K562 (cell line): ENCODE measurements at regions not wholly inside any gene's neighbourhood (a gene's known extent, or its start where the extent isn't known, plus 50 kb on each side); places are given as distances from the start of the nearest gene placed in this dataset.

ENCODE experiments used
- AFF4 ChIP-seq: sonication (generic); formaldehyde crosslinking; IDR thresholded peaks from 2 replicates; pipeline ENCODE4 v1.8.0; 2023; ENCODE audit warnings: mild to moderate bottlenecking, missing genetic modification reagents
- CREB3 ChIP-seq: fragments of 450-650 bp; conservative IDR thresholded peaks from 2 replicates; pipeline ENCODE4 v1.6.1; 2016; ENCODE audit warnings: missing genetic modification characterization, low read depth, mild to moderate bottlenecking, missing compliant biosample characterization, moderate library complexity
- ID3 ChIP-seq, 2 experiments: fragments of 250-450 bp in 1 of 2; fragments of 450-650 bp in 1 of 2; sonication (Bioruptor Pico) in 1 of 2; IDR thresholded peaks; 2 replicates each; pipeline versions ENCODE4 v1.6.1 to v1.8.0; 2016 to 2021; ENCODE audit warnings: mild to moderate bottlenecking in 2 of 2, moderate library complexity in 2 of 2, missing compliant biosample characterization in 1 of 2, missing genetic modification characterization in 1 of 2
- MLX ChIP-seq, 2 experiments: fragments of 450-650 bp in 1 of 2; sonication (generic) in 1 of 2; formaldehyde crosslinking; conservative IDR thresholded peaks; 2 replicates each; pipeline versions ENCODE4 v1.4.0 to v1.8.1; 2020 to 2022; ENCODE audit warnings: mild to moderate bottlenecking in 1 of 2, missing genetic modification reagents in 1 of 2
- REST ChIP-seq, 2 experiments: fragments of 450-650 bp; formaldehyde crosslinking in 1 of 2; IDR thresholded peaks; 2 replicates each; pipeline versions ENCODE4 v1.4.0 to v1.6.1; 2014 to 2020; ENCODE audit warnings: mild to moderate bottlenecking in 2 of 2, borderline replicate concordance in 1 of 2, low read depth in 1 of 2
- SFPQ ChIP-seq: fragments of 200-400 bp; formaldehyde crosslinking; IDR thresholded peaks from 2 replicates; pipeline ENCODE4 v1.6.1; 2017; ENCODE audit warnings: mild to moderate bottlenecking, low read depth, low read length, moderate library complexity
- TEAD1 ChIP-seq, 2 experiments: fragments of 450-650 bp in 1 of 2; sonication (generic) in 1 of 2; formaldehyde crosslinking; IDR thresholded peaks; 2 replicates each; pipeline versions ENCODE4 v1.4.0 to v1.8.0; 2020 to 2022; ENCODE audit warnings: mild to moderate bottlenecking in 2 of 2, missing genetic modification reagents in 1 of 2
- ZNF354B ChIP-seq: fragments of 250-450 bp; sonication (Bioruptor Pico); IDR thresholded peaks from 2 replicates; pipeline ENCODE4 v1.4.0; 2020
- ZNF408 ChIP-seq: fragments of 250-450 bp; sonication (Bioruptor Pico); IDR thresholded peaks from 2 replicates; pipeline ENCODE4 v1.4.0; 2020; ENCODE audit warnings: low read depth, mild to moderate bottlenecking, moderate library complexity

GRCh38 chr13:83440465-83440864 lies 441.8 kb downstream of the SLITRK1 start (continued):
- TF ChIP-seq REST (IDR thresholded peaks at IDR 0.05; ENCODE audit: borderline replicate concordance) = no peak
- TF ChIP-seq REST (CRISPR knock-in tag; IDR thresholded peaks at IDR 0.05; ENCODE audit: low read depth) = no peak
- no peak for TF ChIP-seq CREB3
- TF ChIP-seq ZNF354B (CRISPR knock-in tag) = no peak
- no peak for TF ChIP-seq ID3 (CRISPR knock-in tag; IDR thresholded peaks at IDR 0.05)
- no peak for TF ChIP-seq ID3 (tag; IDR thresholded peaks at IDR 0.05)
- no peak for TF ChIP-seq ZNF408 (CRISPR knock-in tag)
- no peak for TF ChIP-seq AFF4 (CRISPR knock-in tag)
- no peak for TF ChIP-seq SFPQ
- TF ChIP-seq TEAD1 (CRISPR knock-in tag; IDR thresholded peaks at IDR 0.05) = no peak
- TF ChIP-seq MLX (CRISPR knock-in tag; conservative IDR thresholded peaks at IDR 0.05) = no peak
